ENCODE measurements at regions not wholly inside any gene's neighbourhood (a gene's known extent, or its start where the extent isn't known, plus 50 kb on each side); places are given as distances from the start of the nearest gene placed in this dataset.

GRCh38 chr11:69427906-69428880, 53.3 kb upstream of the LINC01488 start:
- H3K36me3 ChIP-seq (ENCODE audit: control insufficient read depth in 4 of 4, insufficient read depth in 4 of 4, low read length in 3 of 4), result no peaks in the 10 kb centered on the region
- no peaks in the 10 kb centered on the region for H3K4me1 ChIP-seq (ENCODE audit: control extremely low read depth in 1 of 4, control insufficient read depth in 4 of 4, insufficient read depth in 4 of 4, low read length in 3 of 4)
- ChIA-PET POLR2A (interaction anchor here (0.9 kb wide), 1 partner anchor 38 kb away, joined by 3 read pairs; no protein-coding TSS in a partner anchor), CTCF (interaction anchor here (1.2 to 2.2 kb wide), 3 partner anchors 10 to 54 kb away, joined by 3 to 5 read pairs (median 4); no protein-coding TSS in a partner anchor)
- H3K27me3 ChIP-seq (replicated peaks in 2 of 5; ENCODE audit: control insufficient read depth in 4 of 5, insufficient read depth in 5 of 5, low read length in 4 of 5), result no peaks in the 10 kb centered on the region
- no peak for DNase-seq
- no peak overlapping the region for H3K27ac ChIP-seq (ENCODE audit: insufficient read depth in 1 of 2, low read depth in 1 of 2, low read length in 2 of 2, poor library complexity in 1 of 2, severe bottlenecking in 2 of 2)
- H3K4me3 ChIP-seq (ENCODE audit: control insufficient read depth in 1 of 7, extremely low read depth in 1 of 7, insufficient read depth in 4 of 7, low read depth in 2 of 7, low read length in 6 of 7), result no peak overlapping the region
- 96% methylated on average over 19 of the region's 19 CpGs for WGBS (ENCODE audit: insufficient coverage)
- peaks cover 1 to 7% (median 5%) of the 10 kb centered on the region in 5 experiments for H3K9me3 ChIP-seq (ENCODE audit: control extremely low read depth in 1 of 5, control insufficient read depth in 4 of 5, insufficient read depth in 2 of 5, low read depth in 1 of 5, low read length in 4 of 5)

- Histone ChIP-seq H3K36me3 (ENCODE audit: control insufficient read depth in 4 of 4, insufficient read depth in 4 of 4, low read length in 3 of 4) (no peaks in the 10 kb centered on the region), H3K27ac (ENCODE audit: insufficient read depth in 1 of 2, low read depth in 1 of 2, low read length in 2 of 2, poor library complexity in 1 of 2, severe bottlenecking in 2 of 2) (no peak overlapping the region), H3K4me3 (ENCODE audit: control insufficient read depth in 1 of 7, extremely low read depth in 1 of 7, insufficient read depth in 4 of 7, low read depth in 2 of 7, low read length in 6 of 7) (no peak overlapping the region), H3K4me1 (ENCODE audit: control extremely low read depth in 1 of 4, control insufficient read depth in 4 of 4, insufficient read depth in 4 of 4, low read length in 3 of 4) (peaks cover 0 to 5% (median 4%) of the 10 kb centered on the region in 4 experiments), H3K27me3 (replicated peaks in 2 of 5; ENCODE audit: control insufficient read depth in 4 of 5, insufficient read depth in 5 of 5, low read length in 4 of 5) (no peaks in the 10 kb centered on the region), H3K9me3 (ENCODE audit: control extremely low read depth in 1 of 5, control insufficient read depth in 4 of 5, insufficient read depth in 2 of 5, low read depth in 1 of 5, low read length in 4 of 5) (peaks cover 0 to under 1% (median under 1%) of the 10 kb centered on the region in 5 experiments)
- POLR2A ChIA-PET, result no interaction called here
- DNase-seq, result no peak
- CTCF ChIA-PET, result interaction anchor here (0.7 to 2.2 kb wide), 5 partner anchors 8 to 124 kb away, joined by 3 to 5 read pairs (median 4); no protein-coding TSS in a partner anchor
- WGBS (ENCODE audit: insufficient coverage), result 96% methylated on average over 29 of the region's 30 CpGs
Observed at GRCh38 chr11:69429716-69430491, 51.6 kb upstream of the LINC01488 start.

- no peaks in the 10 kb centered on the region for H3K27me3 ChIP-seq (replicated peaks in 2 of 5; ENCODE audit: control insufficient read depth in 4 of 5, insufficient read depth in 5 of 5, low read length in 4 of 5)
- ChIA-PET POLR2A (no interaction called here), CTCF (interaction anchor here (0.7 to 1.0 kb wide), 2 partner anchors 12 to 125 kb away, joined by 4 to 5 read pairs; no protein-coding TSS in a partner anchor)
- H3K4me1 ChIP-seq (ENCODE audit: control extremely low read depth in 1 of 4, control insufficient read depth in 4 of 4, insufficient read depth in 4 of 4, low read length in 3 of 4), result peaks cover 0 to 12% (median 10%) of the 10 kb centered on the region in 4 experiments
- H3K27ac ChIP-seq (ENCODE audit: insufficient read depth in 1 of 2, low read depth in 1 of 2, low read length in 2 of 2, poor library complexity in 1 of 2, severe bottlenecking in 2 of 2), result no peak overlapping the region
- H3K4me3 ChIP-seq (ENCODE audit: control insufficient read depth in 1 of 7, extremely low read depth in 1 of 7, insufficient read depth in 4 of 7, low read depth in 2 of 7, low read length in 6 of 7), result no peak overlapping the region
- no peaks in the 10 kb centered on the region for H3K9me3 ChIP-seq (ENCODE audit: control extremely low read depth in 1 of 5, control insufficient read depth in 4 of 5, insufficient read depth in 2 of 5, low read depth in 1 of 5, low read length in 4 of 5)
- no peak for DNase-seq
- 95% methylated on average over 5 of the region's 5 CpGs for WGBS (ENCODE audit: insufficient coverage)
- H3K36me3 ChIP-seq (ENCODE audit: control insufficient read depth in 4 of 4, insufficient read depth in 4 of 4, low read length in 3 of 4), result no peaks in the 10 kb centered on the region
Observed at GRCh38 chr11:69430566-69430965, 50.9 kb upstream of the LINC01488 start.

GRCh38 chr11:69431136-69431535, 50.3 kb upstream of the LINC01488 start:
- no peaks in the 10 kb centered on the region for H3K36me3 ChIP-seq (ENCODE audit: control insufficient read depth in 4 of 4, insufficient read depth in 4 of 4, low read length in 3 of 4)
- WGBS (ENCODE audit: insufficient coverage), result 89% methylated on average over 4 of the region's 5 CpGs
- ChIA-PET POLR2A (no interaction called here), CTCF (interaction anchor here (0.6 to 1.0 kb wide), 3 partner anchors 9 to 173 kb away, joined by 3 to 4 read pairs (median 3); no protein-coding TSS in a partner anchor)
- H3K4me1 ChIP-seq (ENCODE audit: control extremely low read depth in 1 of 4, control insufficient read depth in 4 of 4, insufficient read depth in 4 of 4, low read length in 3 of 4), result peaks cover 0 to 18% (median 16%) of the 10 kb centered on the region in 4 experiments
- H3K9me3 ChIP-seq (ENCODE audit: control extremely low read depth in 1 of 5, control insufficient read depth in 4 of 5, insufficient read depth in 2 of 5, low read depth in 1 of 5, low read length in 4 of 5), result no peaks in the 10 kb centered on the region
- no peak overlapping the region for H3K4me3 ChIP-seq (ENCODE audit: control insufficient read depth in 1 of 7, extremely low read depth in 1 of 7, insufficient read depth in 4 of 7, low read depth in 2 of 7, low read length in 6 of 7)
- no peaks in the 10 kb centered on the region for H3K27me3 ChIP-seq (replicated peaks in 2 of 5; ENCODE audit: control insufficient read depth in 4 of 5, insufficient read depth in 5 of 5, low read length in 4 of 5)
- no peak overlapping the region for H3K27ac ChIP-seq (ENCODE audit: insufficient read depth in 1 of 2, low read depth in 1 of 2, low read length in 2 of 2, poor library complexity in 1 of 2, severe bottlenecking in 2 of 2)
- no peak for DNase-seq

Data from common myeloid progenitor, CD34-positive (primary cell).